H1 (cell line): ENCODE measurements at regions not wholly inside any gene's neighbourhood (a gene's known extent, or its start where the extent isn't known, plus 50 kb on each side); places are given as distances from the start of the nearest gene placed in this dataset.

Experiments used
- ATF3 ChIP-seq: IDR thresholded peaks from 2 replicates; pipeline ENCODE4 v1.6.1; 2011; ENCODE audit warnings: low read depth, mild to moderate bottlenecking, low read length; ENCODE audit not compliant: insufficient read depth
- HDAC6 ChIP-seq: IDR thresholded peaks from one replicate; pipeline ENCODE4 v1.7.1; 2012; ENCODE audit warnings: low read depth, mild to moderate bottlenecking, inconsistent platforms, low read length, moderate library complexity
- SIN3A ChIP-seq, 2 experiments: IDR thresholded peaks in 1 of 2; conservative IDR thresholded peaks in 1 of 2; 2 replicates each; pipeline ENCODE4 v1.6.1; 2011 to 2012; ENCODE audit warnings: low read length in 2 of 2, improper control_type of control experiment in 1 of 2, low read depth in 1 of 2, mild to moderate bottlenecking in 1 of 2

- TF ChIP-seq ATF3 (no peak), SIN3A (conservative IDR thresholded peaks at IDR 0.05 in 1 of 2, IDR thresholded peaks at IDR 0.05 in 1 of 2; ENCODE audit: low read depth in 1 of 2, low read length in 2 of 2) (no peak), HDAC6 (no peak)
These were observed 606.6 kb upstream of the LRRN3 start (continued) for GRCh38 chr7:110484356-110484755.
